ENCODE measurements at regions not wholly inside any gene's neighbourhood (a gene's known extent, or its start where the extent isn't known, plus 50 kb on each side); places are given as distances from the start of the nearest gene placed in this dataset.

- Histone ChIP-seq H4K20me1 (ENCODE audit: insufficient read depth, low read length) (no peaks in the 10 kb centered on the region), H3K4me2 (ENCODE audit: low read length) (no peak overlapping the region), H3K9me3 (ENCODE audit: insufficient read depth, low read depth, low read length) (peaks cover 6% of the 10 kb centered on the region), H3K4me3 (ENCODE audit: insufficient read depth, low read depth, low read length) (no peak overlapping the region), H3K79me2 (ENCODE audit: insufficient read depth, low read length) (no peaks in the 10 kb centered on the region), H3K27me3 (ENCODE audit: insufficient read depth, low read length) (no peaks in the 10 kb centered on the region), H3K36me3 (ENCODE audit: insufficient read depth, low read length) (no peaks in the 10 kb centered on the region), H3K4me1 (ENCODE audit: insufficient read depth, low read length) (no peaks in the 10 kb centered on the region), H3K27ac (ENCODE audit: low read depth, low read length) (no peak overlapping the region), H3K9ac (ENCODE audit: low read length) (no peak overlapping the region), H2AFZ (ENCODE audit: low read depth, low read length) (no peak overlapping the region)
- Mint-ChIP-seq H3K9me3 (ENCODE audit: unreplicated experiment) (peaks cover 12% of the 10 kb centered on the region), H3K36me3 (ENCODE audit: low read depth, unreplicated experiment) (no peaks in the 10 kb centered on the region), H3K4me3 (ENCODE audit: unreplicated experiment) (no peak overlapping the region), H3K27ac (ENCODE audit: unreplicated experiment) (no peak overlapping the region), H3K4me1 (ENCODE audit: low read depth, unreplicated experiment) (peaks cover 6% of the 10 kb centered on the region), H3K27me3 (ENCODE audit: low read depth, unreplicated experiment) (no peaks in the 10 kb centered on the region)
- no peak for TF ChIP-seq CTCF (IDR thresholded peaks at IDR 0.05; ENCODE audit: insufficient read depth, low read depth, low read length)
- TF ChIP-seq EZH2 (IDR thresholded peaks at IDR 0.05; ENCODE audit: insufficient read depth, low read length), result no peak
- DNase-seq (ENCODE audit: low read depth) (peak; percentile 10), FAIRE-seq (no peak)
Measured at GRCh38 chr13:67557642-67558241, 327.6 kb upstream of the PCDH9 start.

GRCh38 chr13:67557118-67557517 lies 327.0 kb upstream of the PCDH9 start:
- Histone ChIP-seq H2AFZ (ENCODE audit: low read depth, low read length) (no peak overlapping the region), H3K4me3 (ENCODE audit: insufficient read depth, low read depth, low read length) (no peak overlapping the region), H3K36me3 (ENCODE audit: insufficient read depth, low read length) (no peaks in the 10 kb centered on the region), H4K20me1 (ENCODE audit: insufficient read depth, low read length) (no peaks in the 10 kb centered on the region), H3K9me3 (ENCODE audit: insufficient read depth, low read depth, low read length) (peaks cover 6% of the 10 kb centered on the region), H3K4me1 (ENCODE audit: insufficient read depth, low read length) (no peaks in the 10 kb centered on the region), H3K27me3 (ENCODE audit: insufficient read depth, low read length) (no peaks in the 10 kb centered on the region), H3K4me2 (ENCODE audit: low read length) (no peak overlapping the region), H3K79me2 (ENCODE audit: insufficient read depth, low read length) (no peaks in the 10 kb centered on the region), H3K9ac (ENCODE audit: low read length) (no peak overlapping the region), H3K27ac (ENCODE audit: low read depth, low read length) (no peak overlapping the region)
- H3K4me1 Mint-ChIP-seq (ENCODE audit: low read depth, unreplicated experiment), result peaks cover 6% of the 10 kb centered on the region
- no peak overlapping the region for H3K4me3 Mint-ChIP-seq (ENCODE audit: unreplicated experiment)
- no peaks in the 10 kb centered on the region for H3K27me3 Mint-ChIP-seq (ENCODE audit: low read depth, unreplicated experiment)
- peaks cover 12% of the 10 kb centered on the region for H3K9me3 Mint-ChIP-seq (ENCODE audit: unreplicated experiment)
- H3K27ac Mint-ChIP-seq (ENCODE audit: unreplicated experiment), result no peak overlapping the region
- TF ChIP-seq CTCF (IDR thresholded peaks at IDR 0.05; ENCODE audit: insufficient read depth, low read depth, low read length), result no peak
- TF ChIP-seq EZH2 (IDR thresholded peaks at IDR 0.05; ENCODE audit: insufficient read depth, low read length), result no peak
- FAIRE-seq (no peak), DNase-seq (ENCODE audit: low read depth) (no peak)
- H3K36me3 Mint-ChIP-seq (ENCODE audit: low read depth, unreplicated experiment), result no peaks in the 10 kb centered on the region

DNA sequence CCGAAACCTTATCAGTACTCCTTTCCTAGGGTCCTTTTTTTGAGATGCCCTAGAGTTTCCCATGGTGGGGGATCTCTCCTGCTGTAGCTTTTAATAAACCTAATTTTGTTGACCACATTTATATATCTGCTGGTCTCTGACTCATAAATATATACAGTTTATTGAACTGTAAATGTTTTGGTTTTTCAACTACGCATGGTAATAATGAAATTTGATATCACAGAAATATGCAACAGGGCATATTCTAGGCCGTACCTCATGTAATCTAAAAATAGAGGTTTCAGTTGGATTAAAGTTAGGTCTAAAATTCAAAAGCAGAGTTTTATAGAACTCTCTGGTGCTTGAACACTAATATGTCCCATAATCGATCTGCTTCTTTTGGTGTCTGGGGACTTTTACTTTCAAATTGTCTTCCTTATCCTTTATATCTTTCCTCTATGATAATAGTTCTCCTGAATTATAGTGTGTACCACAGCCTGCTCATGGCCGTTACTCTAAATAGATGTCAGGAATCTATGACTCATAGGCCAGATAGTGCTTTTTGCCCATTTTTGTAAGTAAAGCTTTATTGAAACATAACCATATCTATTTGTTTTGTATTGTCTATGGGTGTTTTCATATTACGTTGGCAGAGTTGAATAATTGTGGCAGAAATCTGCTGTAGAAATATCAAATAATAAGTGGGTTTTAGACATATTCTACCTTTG lies 324.8 kb upstream of the PCDH9 start:
- Histone ChIP-seq H3K36me3 (ENCODE audit: insufficient read depth, low read length) (no peaks in the 10 kb centered on the region), H3K9ac (ENCODE audit: low read length) (no peak overlapping the region), H4K20me1 (ENCODE audit: insufficient read depth, low read length) (no peaks in the 10 kb centered on the region), H3K27ac (ENCODE audit: low read depth, low read length) (no peak overlapping the region), H3K4me2 (ENCODE audit: low read length) (peak overlapping the region; percentile 20), H3K4me1 (ENCODE audit: insufficient read depth, low read length) (no peaks in the 10 kb centered on the region), H3K79me2 (ENCODE audit: insufficient read depth, low read length) (no peaks in the 10 kb centered on the region), H3K9me3 (ENCODE audit: insufficient read depth, low read depth, low read length) (peaks cover 6% of the 10 kb centered on the region), H3K4me3 (ENCODE audit: insufficient read depth, low read depth, low read length) (no peak overlapping the region), H3K27me3 (ENCODE audit: insufficient read depth, low read length) (no peaks in the 10 kb centered on the region), H2AFZ (ENCODE audit: low read depth, low read length) (no peak overlapping the region)
- no peak overlapping the region for H3K4me3 Mint-ChIP-seq (ENCODE audit: unreplicated experiment)
- no peaks in the 10 kb centered on the region for H3K36me3 Mint-ChIP-seq (ENCODE audit: low read depth, unreplicated experiment)
- DNase-seq (ENCODE audit: low read depth) (peak; percentile 65), FAIRE-seq (no peak)
- H3K9me3 Mint-ChIP-seq (ENCODE audit: unreplicated experiment), result peaks cover 12% of the 10 kb centered on the region
- H3K4me1 Mint-ChIP-seq (ENCODE audit: low read depth, unreplicated experiment), result peaks cover 11% of the 10 kb centered on the region
- no peaks in the 10 kb centered on the region for H3K27me3 Mint-ChIP-seq (ENCODE audit: low read depth, unreplicated experiment)
- H3K27ac Mint-ChIP-seq (ENCODE audit: unreplicated experiment), result no peak overlapping the region
- TF ChIP-seq EZH2 (IDR thresholded peaks at IDR 0.05; ENCODE audit: insufficient read depth, low read length) (no peak), CTCF (IDR thresholded peaks at IDR 0.05; ENCODE audit: insufficient read depth, low read depth, low read length) (no peak)
